Cardiac muscle cell (in vitro differentiated cells and primary cell): ENCODE measurements at regions not wholly inside any gene's neighbourhood (a gene's known extent, or its start where the extent isn't known, plus 50 kb on each side); places are given as distances from the start of the nearest gene placed in this dataset.

Experiments
- DNase-seq, 2 donors: peaks; one replicate each; pipeline versions ENCODE4 v3.0.0 to v3.0.0-alpha.2; 2010 to 2017; ENCODE audit warnings: low read depth in 1 of 2, low spot score in 1 of 2
- H3K27ac ChIP-seq: fragments of 200-600 bp; sonication (generic); 2 replicates; pipeline ENCODE4 v1.5.1; 2016
- H3K27me3 ChIP-seq: fragments of 200-600 bp; sonication (generic); 2 replicates; pipeline ENCODE4 v1.6.0; 2016; ENCODE audit warnings: control low read depth
- H3K36me3 ChIP-seq: fragments of 200-600 bp; sonication (generic); 2 replicates; pipeline ENCODE4 v1.5.1; 2016; ENCODE audit warnings: control low read depth
- H3K4me1 ChIP-seq: fragments of 200-600 bp; sonication (generic); 2 replicates; pipeline ENCODE4 v1.8.1; 2017; ENCODE audit warnings: low read depth, mild to moderate bottlenecking, mixed run types
- H3K4me3 ChIP-seq: fragments of 200-600 bp; sonication (generic); 2 replicates; pipeline ENCODE4 v1.5.1; 2016; ENCODE audit warnings: mild to moderate bottlenecking
- H3K9me3 ChIP-seq: fragments of 200-600 bp; sonication (generic); 2 replicates; pipeline ENCODE4 v1.5.1; 2017; ENCODE audit warnings: low read depth, mild to moderate bottlenecking, control low read depth
- TF ChIP-seq, protein P1 (sequence below): IDR thresholded peaks from 2 replicates; pipeline ENCODE4 v1.5.1; 2012; ENCODE audit warnings: low read depth, mild to moderate bottlenecking, low read length

DNA sequence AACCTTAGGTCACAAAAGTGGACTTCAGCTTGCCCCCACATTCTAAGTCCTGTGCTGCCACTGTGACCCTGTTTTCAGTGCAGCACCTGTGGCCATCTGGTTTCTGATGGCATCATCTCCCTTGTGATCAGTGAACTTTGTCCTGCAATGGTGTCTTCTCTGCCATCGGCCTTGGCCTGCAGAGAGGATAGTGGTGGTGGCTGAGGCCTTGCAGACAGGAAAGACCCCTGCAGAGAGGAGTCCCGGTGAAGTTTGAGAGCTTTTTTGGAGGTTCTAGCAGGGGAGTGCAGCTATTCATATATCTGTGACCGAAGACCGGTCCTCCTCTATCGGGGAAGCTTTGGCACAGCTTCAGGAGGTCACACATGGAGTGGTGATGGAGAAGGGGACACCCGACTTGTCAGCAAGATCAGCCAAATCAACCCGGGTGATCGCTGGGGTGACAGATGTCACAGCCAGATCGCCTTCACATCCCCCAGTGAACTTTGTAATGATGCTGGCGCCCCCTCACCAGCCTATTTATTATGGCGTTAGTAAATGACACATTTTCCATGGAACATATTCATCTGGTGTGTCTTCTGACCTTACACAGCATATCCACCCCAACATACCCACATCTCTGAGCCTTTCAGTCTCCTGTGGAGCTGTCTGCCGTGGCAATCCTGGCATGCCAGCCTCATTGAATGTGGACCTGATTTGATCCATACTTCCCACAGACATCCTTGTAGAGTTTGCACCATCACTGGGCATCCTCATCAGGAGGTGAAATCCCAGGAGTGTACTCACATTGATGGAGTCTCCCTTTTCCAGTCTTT, 136.1 kb downstream of the PAPOLA start:
- H3K4me1 ChIP-seq: no peaks in the 10 kb centered on the region
- TF ChIP-seq, protein P1, sequence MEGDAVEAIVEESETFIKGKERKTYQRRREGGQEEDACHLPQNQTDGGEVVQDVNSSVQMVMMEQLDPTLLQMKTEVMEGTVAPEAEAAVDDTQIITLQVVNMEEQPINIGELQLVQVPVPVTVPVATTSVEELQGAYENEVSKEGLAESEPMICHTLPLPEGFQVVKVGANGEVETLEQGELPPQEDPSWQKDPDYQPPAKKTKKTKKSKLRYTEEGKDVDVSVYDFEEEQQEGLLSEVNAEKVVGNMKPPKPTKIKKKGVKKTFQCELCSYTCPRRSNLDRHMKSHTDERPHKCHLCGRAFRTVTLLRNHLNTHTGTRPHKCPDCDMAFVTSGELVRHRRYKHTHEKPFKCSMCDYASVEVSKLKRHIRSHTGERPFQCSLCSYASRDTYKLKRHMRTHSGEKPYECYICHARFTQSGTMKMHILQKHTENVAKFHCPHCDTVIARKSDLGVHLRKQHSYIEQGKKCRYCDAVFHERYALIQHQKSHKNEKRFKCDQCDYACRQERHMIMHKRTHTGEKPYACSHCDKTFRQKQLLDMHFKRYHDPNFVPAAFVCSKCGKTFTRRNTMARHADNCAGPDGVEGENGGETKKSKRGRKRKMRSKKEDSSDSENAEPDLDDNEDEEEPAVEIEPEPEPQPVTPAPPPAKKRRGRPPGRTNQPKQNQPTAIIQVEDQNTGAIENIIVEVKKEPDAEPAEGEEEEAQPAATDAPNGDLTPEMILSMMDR: no peak
- no peak for DNase-seq
- H3K4me3 ChIP-seq: no peak overlapping the region
- H3K36me3 ChIP-seq: no peaks in the 10 kb centered on the region
- H3K27ac ChIP-seq: no peak overlapping the region
- H3K9me3 ChIP-seq: no peaks in the 10 kb centered on the region
- H3K27me3 ChIP-seq: no peaks in the 10 kb centered on the region

DNA sequence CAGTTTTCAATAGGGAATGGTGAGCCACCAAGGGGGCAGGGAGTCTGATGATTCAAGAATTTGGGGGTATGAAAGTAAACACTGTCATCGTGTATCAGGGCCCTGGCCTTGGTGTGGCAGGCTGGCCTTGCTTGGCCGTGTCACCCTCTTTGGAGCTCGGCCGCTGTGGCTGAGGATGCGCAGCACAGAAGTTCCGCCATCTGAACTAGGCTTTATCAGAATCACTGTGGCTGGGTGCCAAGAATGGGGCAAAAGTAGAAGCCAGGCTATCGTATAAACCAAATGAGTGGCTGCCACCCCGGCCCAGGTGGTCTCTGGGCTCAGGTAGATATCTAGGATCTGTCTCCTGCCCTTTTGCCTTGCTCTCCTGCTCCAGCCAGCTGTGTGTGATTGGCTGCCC, 137.4 kb downstream of the PAPOLA start:
- H3K36me3 ChIP-seq: no peaks in the 10 kb centered on the region
- no peaks in the 10 kb centered on the region for H3K27me3 ChIP-seq
- no peak overlapping the region for H3K4me3 ChIP-seq
- H3K4me1 ChIP-seq: no peaks in the 10 kb centered on the region
- H3K9me3 ChIP-seq: no peaks in the 10 kb centered on the region
- H3K27ac ChIP-seq: no peak overlapping the region
- TF ChIP-seq, protein P1: no peak
- no peak for DNase-seq

DNA sequence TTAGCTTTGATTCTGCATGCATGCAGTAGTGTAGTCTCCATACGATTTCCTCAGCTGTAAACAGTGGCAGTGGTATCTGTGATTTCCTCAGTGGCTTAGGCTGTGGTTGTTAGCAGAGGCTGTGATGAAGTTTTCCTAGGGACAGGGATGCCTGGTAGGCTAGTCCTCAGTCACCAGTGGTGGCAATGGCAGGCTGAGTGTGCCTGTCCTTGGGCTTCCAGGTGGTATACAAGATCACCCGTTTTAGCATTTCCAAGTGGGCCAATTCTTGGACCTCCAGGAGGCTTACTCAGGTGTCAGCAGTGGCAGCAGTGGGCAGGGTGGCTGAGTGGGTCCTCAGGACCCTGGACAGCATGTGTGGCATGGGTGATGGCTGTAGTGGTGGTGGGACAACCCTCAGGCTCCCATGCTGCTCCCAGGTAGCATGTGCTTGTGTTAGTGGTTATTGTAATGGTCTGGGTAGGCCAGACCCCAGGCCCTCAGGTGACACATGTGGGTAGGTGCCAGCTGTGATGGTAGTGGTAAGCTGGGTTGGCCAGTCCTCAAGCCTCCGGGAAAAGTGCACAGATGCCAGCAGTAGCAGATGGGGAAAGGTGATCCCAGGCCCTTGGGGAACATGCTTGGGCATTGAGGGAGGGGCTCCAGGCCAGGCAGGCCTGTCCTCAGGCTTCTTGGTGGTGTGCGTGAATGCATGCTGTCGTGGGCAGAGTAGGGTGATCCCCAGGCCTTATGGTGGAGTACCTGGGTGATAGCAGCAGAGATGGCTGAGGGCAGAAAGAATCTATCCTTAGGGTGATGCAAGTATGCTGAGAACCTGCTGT, 146.5 kb downstream of the PAPOLA start:
- Histone ChIP-seq H3K27ac (no peak overlapping the region), H3K36me3 (no peaks in the 10 kb centered on the region), H3K9me3 (no peaks in the 10 kb centered on the region), H3K27me3 (no peaks in the 10 kb centered on the region), H3K4me3 (no peak overlapping the region), H3K4me1 (no peaks in the 10 kb centered on the region)
- DNase-seq: no peak
- TF ChIP-seq, protein P1: no peak

DNA sequence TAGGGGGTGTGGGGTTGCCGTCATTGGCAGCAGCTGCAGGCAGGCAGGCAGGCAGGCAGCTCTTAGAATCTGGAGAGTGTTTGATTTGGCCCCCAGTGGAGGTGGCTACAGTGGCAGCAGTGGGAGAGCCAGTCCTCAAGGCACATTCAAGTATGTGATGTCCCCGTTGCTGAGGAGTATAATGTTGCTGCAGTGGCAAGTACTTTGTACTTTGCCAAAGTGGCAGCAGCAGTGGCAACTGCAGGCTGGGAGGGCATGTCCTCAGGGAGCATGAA, 147.1 kb downstream of the PAPOLA start:
- Histone ChIP-seq H3K4me3 (no peak overlapping the region), H3K4me1 (no peaks in the 10 kb centered on the region), H3K36me3 (no peaks in the 10 kb centered on the region), H3K27ac (no peak overlapping the region), H3K27me3 (no peaks in the 10 kb centered on the region), H3K9me3 (no peaks in the 10 kb centered on the region)
- TF ChIP-seq, protein P1: no peak
- no peak for DNase-seq

DNA sequence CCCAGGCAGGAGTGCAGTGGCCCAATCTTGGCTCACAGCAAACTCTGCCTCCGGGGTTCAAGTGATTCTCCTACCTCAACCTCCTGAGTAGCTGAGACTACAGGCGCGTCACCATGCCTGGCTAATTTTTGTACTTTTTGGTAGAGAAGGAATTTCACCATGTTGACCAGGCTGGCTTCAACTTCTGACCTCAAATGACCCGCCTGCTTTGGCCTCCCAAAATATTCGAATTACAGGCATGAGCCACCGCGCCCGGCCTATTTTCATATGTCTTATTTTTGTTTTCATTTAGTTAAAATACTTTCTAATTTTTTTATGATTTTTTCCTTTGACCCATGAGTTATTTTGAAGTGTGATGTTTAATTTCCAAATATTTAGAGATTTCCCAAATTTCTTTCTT, 143.6 kb upstream of the VRK1 start:
- H3K4me3 ChIP-seq: no peak overlapping the region
- H3K36me3 ChIP-seq: no peaks in the 10 kb centered on the region
- TF ChIP-seq, protein P1: no peak
- H3K4me1 ChIP-seq: peaks cover 1% of the 10 kb centered on the region
- H3K9me3 ChIP-seq: no peaks in the 10 kb centered on the region
- no peak overlapping the region for H3K27ac ChIP-seq
- peaks cover 4% of the 10 kb centered on the region for H3K27me3 ChIP-seq
- DNase-seq: no peak
